ENCODE measurements at regions not wholly inside any gene's neighbourhood (a gene's known extent, or its start where the extent isn't known, plus 50 kb on each side); places are given as distances from the start of the nearest gene placed in this dataset.

DNA sequence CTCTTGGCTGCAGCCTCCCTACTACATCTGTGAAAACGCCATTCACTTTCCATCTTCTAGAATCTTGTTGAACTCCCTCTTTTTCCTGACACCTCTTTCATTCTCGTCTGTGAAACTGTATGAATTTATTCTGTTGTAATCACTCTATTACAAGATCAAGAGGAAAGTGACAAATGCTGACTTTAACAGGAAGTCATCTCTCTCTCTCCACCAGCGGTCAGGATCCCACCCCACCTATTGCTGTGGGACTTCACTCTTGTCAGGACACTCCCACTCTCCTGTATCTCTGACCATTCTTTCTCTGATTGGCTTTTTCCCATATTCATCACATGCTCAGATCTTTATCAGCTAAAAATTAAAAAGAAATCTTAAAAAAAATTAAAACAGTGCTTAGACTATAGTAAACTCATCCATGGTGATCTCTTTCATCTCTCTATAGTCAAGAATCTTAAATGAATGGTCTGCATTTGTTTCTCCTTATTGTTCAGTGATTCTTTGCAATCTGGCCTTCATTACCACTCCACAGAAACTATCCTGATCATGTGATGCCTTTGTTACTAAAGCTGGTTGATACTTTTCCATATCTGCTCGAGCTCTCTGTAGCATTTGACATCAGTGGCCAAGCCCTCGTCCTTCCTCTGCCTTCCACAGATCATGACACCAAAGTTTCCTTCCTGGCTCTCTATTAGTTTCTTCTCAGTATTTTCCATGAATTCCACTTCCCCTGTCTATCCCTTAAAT is 113.6 kb downstream of the UCHL5 start:
- TF ChIP-seq, protein P1, sequence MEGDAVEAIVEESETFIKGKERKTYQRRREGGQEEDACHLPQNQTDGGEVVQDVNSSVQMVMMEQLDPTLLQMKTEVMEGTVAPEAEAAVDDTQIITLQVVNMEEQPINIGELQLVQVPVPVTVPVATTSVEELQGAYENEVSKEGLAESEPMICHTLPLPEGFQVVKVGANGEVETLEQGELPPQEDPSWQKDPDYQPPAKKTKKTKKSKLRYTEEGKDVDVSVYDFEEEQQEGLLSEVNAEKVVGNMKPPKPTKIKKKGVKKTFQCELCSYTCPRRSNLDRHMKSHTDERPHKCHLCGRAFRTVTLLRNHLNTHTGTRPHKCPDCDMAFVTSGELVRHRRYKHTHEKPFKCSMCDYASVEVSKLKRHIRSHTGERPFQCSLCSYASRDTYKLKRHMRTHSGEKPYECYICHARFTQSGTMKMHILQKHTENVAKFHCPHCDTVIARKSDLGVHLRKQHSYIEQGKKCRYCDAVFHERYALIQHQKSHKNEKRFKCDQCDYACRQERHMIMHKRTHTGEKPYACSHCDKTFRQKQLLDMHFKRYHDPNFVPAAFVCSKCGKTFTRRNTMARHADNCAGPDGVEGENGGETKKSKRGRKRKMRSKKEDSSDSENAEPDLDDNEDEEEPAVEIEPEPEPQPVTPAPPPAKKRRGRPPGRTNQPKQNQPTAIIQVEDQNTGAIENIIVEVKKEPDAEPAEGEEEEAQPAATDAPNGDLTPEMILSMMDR (IDR thresholded peaks at IDR 0.05; ENCODE audit: low read length): no peak
- TF ChIP-seq EZH2phosphoT487 (IDR thresholded peaks at IDR 0.05; ENCODE audit: low read length) (no peak), EZH2 (optimal IDR thresholded peaks at IDR 0.05; ENCODE audit: low read depth, low read length) (no peak)
